ENCODE measurements at regions not wholly inside any gene's neighbourhood (a gene's known extent, or its start where the extent isn't known, plus 50 kb on each side); places are given as distances from the start of the nearest gene placed in this dataset.

DNA sequence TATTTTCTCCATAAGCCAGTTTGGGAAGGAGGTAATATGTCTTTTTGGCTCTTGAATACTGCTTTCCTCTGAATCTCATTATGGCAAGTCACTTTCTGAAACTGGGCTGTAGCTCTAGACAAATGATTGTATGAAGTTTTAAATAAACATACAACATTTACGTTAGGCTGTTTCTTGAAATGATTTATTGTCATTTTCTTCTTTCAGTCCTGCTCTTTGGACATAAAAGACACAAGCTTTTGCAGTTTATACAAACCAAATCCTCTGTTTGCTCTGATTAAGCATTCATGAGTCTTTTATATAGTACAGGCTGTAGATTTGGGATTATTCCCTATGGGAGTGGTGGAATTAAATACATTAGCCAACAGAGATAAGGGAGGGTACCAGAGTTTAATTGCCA, 139.7 kb downstream of the CEP120 start:
- TF ChIP-seq EZH2 (IDR thresholded peaks at IDR 0.05; ENCODE audit: insufficient read depth, poor library complexity, severe bottlenecking): no peak
- TF ChIP-seq EZH2phosphoT487 (IDR thresholded peaks at IDR 0.05; ENCODE audit: insufficient read depth, low read depth): no peak
